T-cell (primary cell): ENCODE measurements at regions not wholly inside any gene's neighbourhood (a gene's known extent, or its start where the extent isn't known, plus 50 kb on each side); places are given as distances from the start of the nearest gene placed in this dataset.

ENCODE experiments used
- ATAC-seq, 4 experiments: fragments of 200-7000 bp in 3 of 4; fragments of 150-1000 bp in 1 of 4; cut with Tn5 transposase; replicated peaks in 1 of 4; 1 replicate in 3 of 4; 2 replicates in 1 of 4; pipeline ENCODE4 v1.10.0; 2021; ENCODE audit warnings: moderate library complexity in 3 of 4, mild to moderate bottlenecking in 2 of 4, moderate number of reproducible peaks in 1 of 4
- CTCF ChIA-PET, 2 donors: fragments of 300-600 bp; sonication (Branson Sonifier 250); formaldehyde crosslinking; loops; one replicate each; lab custom pipeline; 2022; ENCODE audit warnings: antibody characterized with exemption in 2 of 2; lab: Charles Lee
- POLR2A ChIA-PET, 2 donors: fragments of 300-600 bp; sonication (Branson Sonifier 250); formaldehyde crosslinking; loops; one replicate each; lab custom pipeline; 2022; ENCODE audit warnings: antibody characterized with exemption in 2 of 2; lab: Charles Lee
- DNase-seq, 35 experiments: peaks; one replicate each; pipeline versions ENCODE4 v3.0.0 to v3.0.0-alpha.2; 2013 to 2023
- H3K27ac ChIP-seq: one replicate; pipeline ENCODE4 v1.5.1; 2013; ENCODE audit warnings: low read length
- H3K27me3 ChIP-seq, 2 experiments: replicated peaks in 1 of 2; 1 replicate in 1 of 2; 2 replicates in 1 of 2; pipeline versions ENCODE4 v1.6.1 to v1.7.0; 2013; ENCODE audit warnings: low read length in 1 of 2, mixed read lengths in 1 of 2; ENCODE audit not compliant: control insufficient read depth in 2 of 2, insufficient read depth in 2 of 2; ENCODE audit errors: extremely low read depth in 1 of 2
- H3K36me3 ChIP-seq, 2 donors: 1 replicate in 1 of 2; 2 replicates in 1 of 2; pipeline versions ENCODE4 v1.6.1 to v1.7.0; 2013; ENCODE audit warnings: low read length in 1 of 2; ENCODE audit not compliant: control insufficient read depth in 2 of 2, insufficient read depth in 1 of 2; ENCODE audit errors: extremely low read depth in 1 of 2
- H3K4me1 ChIP-seq, 2 experiments: 1 replicate in 1 of 2; 2 replicates in 1 of 2; pipeline versions ENCODE4 v1.6.1 to v1.7.0; 2013; ENCODE audit warnings: low read length in 2 of 2, mixed read lengths in 1 of 2; ENCODE audit not compliant: insufficient read depth in 2 of 2, control insufficient read depth in 1 of 2; ENCODE audit errors: extremely low read depth in 1 of 2
- H3K4me3 ChIP-seq, 2 donors: 1 replicate in 1 of 2; 2 replicates in 1 of 2; pipeline versions ENCODE4 v1.5.1 to v1.7.0; 2013; ENCODE audit warnings: mild to moderate bottlenecking in 2 of 2, low read length in 1 of 2, moderate library complexity in 1 of 2; ENCODE audit not compliant: control insufficient read depth in 1 of 2; ENCODE audit errors: extremely low read depth in 1 of 2
- H3K9me3 ChIP-seq: 2 replicates; pipeline ENCODE4 v1.7.0; 2013
- H3K27ac Mint-ChIP-seq, 2 donors: one replicate each; pipeline ENCODE4 v1.8.0; 2020 to 2021; ENCODE audit warnings: mild to moderate bottlenecking in 2 of 2, mixed read lengths in 2 of 2
- H3K27me3 Mint-ChIP-seq, 2 donors: one replicate each; pipeline ENCODE4 v1.8.0; 2021 to 2022; ENCODE audit warnings: mixed read lengths in 2 of 2
- H3K36me3 Mint-ChIP-seq: one replicate; pipeline ENCODE4 v1.8.0; 2021; ENCODE audit warnings: mixed read lengths
- H3K4me1 Mint-ChIP-seq, 3 donors: one replicate each; pipeline ENCODE4 v1.8.0; 2020 to 2022; ENCODE audit warnings: mixed read lengths in 3 of 3, mild to moderate bottlenecking in 1 of 3
- H3K4me3 Mint-ChIP-seq, 3 donors: one replicate each; pipeline ENCODE4 v1.8.0; 2020 to 2022; ENCODE audit warnings: mild to moderate bottlenecking in 3 of 3, mixed read lengths in 3 of 3, moderate library complexity in 3 of 3
- H3K9me3 Mint-ChIP-seq, 3 donors: one replicate each; pipeline ENCODE4 v1.8.0; 2020 to 2022; ENCODE audit warnings: mixed read lengths in 3 of 3
- WGBS: methylation state at CpG from one replicate; pipeline ENCODE4 v1.1.5; 2013; ENCODE audit warnings: missing lambda C conversion rate; ENCODE audit not compliant: insufficient coverage; 5-methylcytosine and 5-hydroxymethylcytosine counted together

GRCh38 chr22:27513021-27513420 is 288.5 kb downstream of the MN1 start:
- H3K27me3 ChIP-seq = peaks cover 0 to 7% of the 10 kb centered on the region in 2 experiments
- ATAC-seq (no peak), DNase-seq (no peak)
- Mint-ChIP-seq H3K4me3 (no peak overlapping the region), H3K4me1 (no peaks in the 10 kb centered on the region), H3K27ac (no peak overlapping the region), H3K9me3 (peaks cover 0 to 3% (median 0%) of the 10 kb centered on the region in 3 donors), H3K27me3 (peaks cover 0 to under 1% of the 10 kb centered on the region in 2 donors), H3K36me3 (no peaks in the 10 kb centered on the region)
- H3K4me3 ChIP-seq = no peak overlapping the region
- H3K9me3 ChIP-seq = no peaks in the 10 kb centered on the region
- no peaks in the 10 kb centered on the region for H3K4me1 ChIP-seq
- H3K36me3 ChIP-seq = no peaks in the 10 kb centered on the region
- POLR2A ChIA-PET = no interaction called here
- WGBS = no CpG with 5 or more reads among the region's 2 CpGs
- no peak overlapping the region for H3K27ac ChIP-seq
- CTCF ChIA-PET = no interaction called here

GRCh38 chr22:27514601-27515523 is 286.7 kb downstream of the MN1 start:
- Histone ChIP-seq H3K36me3 (no peaks in the 10 kb centered on the region), H3K9me3 (no peaks in the 10 kb centered on the region), H3K27me3 (peaks cover 0 to 11% of the 10 kb centered on the region in 2 experiments), H3K4me3 (no peak overlapping the region), H3K4me1 (no peaks in the 10 kb centered on the region), H3K27ac (no peak overlapping the region)
- DNase-seq = no peak
- Mint-ChIP-seq H3K27me3 (peaks cover 2 to 6% of the 10 kb centered on the region in 2 donors), H3K4me3 (no peak overlapping the region), H3K9me3 (no peaks in the 10 kb centered on the region), H3K36me3 (no peaks in the 10 kb centered on the region), H3K4me1 (no peaks in the 10 kb centered on the region), H3K27ac (no peak overlapping the region)
- ChIA-PET CTCF (no interaction called here), POLR2A (no interaction called here)
- ATAC-seq = no peak
- 90% methylated on average over 2 of the region's 9 CpGs for WGBS

- ChIA-PET POLR2A (no interaction called here), CTCF (no interaction called here)
- Histone ChIP-seq H3K27ac (no peak overlapping the region), H3K36me3 (no peaks in the 10 kb centered on the region), H3K4me1 (no peaks in the 10 kb centered on the region), H3K4me3 (no peak overlapping the region), H3K9me3 (no peaks in the 10 kb centered on the region), H3K27me3 (peaks cover 0 to 18% of the 10 kb centered on the region in 2 experiments)
- no peak for DNase-seq
- ATAC-seq = no peak
- no peak overlapping the region for H3K4me3 Mint-ChIP-seq
- no peaks in the 10 kb centered on the region for H3K4me1 Mint-ChIP-seq
- H3K9me3 Mint-ChIP-seq = no peaks in the 10 kb centered on the region
- H3K27me3 Mint-ChIP-seq = peaks cover 4 to 6% of the 10 kb centered on the region in 2 donors
- H3K36me3 Mint-ChIP-seq = no peaks in the 10 kb centered on the region
- 67% methylated on average over 5 of the region's 7 CpGs for WGBS
- H3K27ac Mint-ChIP-seq = no peak overlapping the region
These were observed 284.0 kb downstream of the MN1 start for GRCh38 chr22:27517361-27518155.

- Mint-ChIP-seq H3K9me3 (no peaks in the 10 kb centered on the region), H3K27ac (no peak overlapping the region), H3K36me3 (no peaks in the 10 kb centered on the region), H3K27me3 (peaks cover 6 to 9% of the 10 kb centered on the region in 2 donors), H3K4me3 (no peak overlapping the region), H3K4me1 (no peaks in the 10 kb centered on the region)
- ATAC-seq (no peak), DNase-seq (no peak)
- 74% methylated on average over 8 of the region's 16 CpGs for WGBS
- ChIA-PET CTCF (no interaction called here), POLR2A (no interaction called here)
- Histone ChIP-seq H3K36me3 (no peaks in the 10 kb centered on the region), H3K4me3 (no peak overlapping the region), H3K4me1 (no peaks in the 10 kb centered on the region), H3K27me3 (peaks cover 0 to 18% of the 10 kb centered on the region in 2 experiments), H3K27ac (no peak overlapping the region), H3K9me3 (no peaks in the 10 kb centered on the region)
These were observed 282.8 kb downstream of the MN1 start for GRCh38 chr22:27518531-27519340.

- Mint-ChIP-seq H3K27me3 (peaks cover 7 to 10% of the 10 kb centered on the region in 2 donors), H3K4me3 (no peak overlapping the region), H3K9me3 (no peaks in the 10 kb centered on the region), H3K4me1 (no peaks in the 10 kb centered on the region), H3K36me3 (no peaks in the 10 kb centered on the region), H3K27ac (no peak overlapping the region)
- H3K4me1 ChIP-seq = no peaks in the 10 kb centered on the region
- DNase-seq (no peak), ATAC-seq (no peak)
- POLR2A ChIA-PET = no interaction called here
- no peaks in the 10 kb centered on the region for H3K9me3 ChIP-seq
- peaks cover 0 to 11% of the 10 kb centered on the region in 2 experiments for H3K27me3 ChIP-seq
- H3K27ac ChIP-seq = no peak overlapping the region
- 60% methylated on average over 1 of the region's 5 CpGs for WGBS
- no peak overlapping the region for H3K4me3 ChIP-seq
- no peaks in the 10 kb centered on the region for H3K36me3 ChIP-seq
- CTCF ChIA-PET = no interaction called here
These were observed 277.8 kb downstream of the MN1 start for GRCh38 chr22:27523711-27524110.

- WGBS = 83% methylated on average over 1 of the region's 2 CpGs
- Mint-ChIP-seq H3K27ac (no peak overlapping the region), H3K4me3 (no peak overlapping the region), H3K36me3 (no peaks in the 10 kb centered on the region), H3K27me3 (peaks cover 7 to 10% of the 10 kb centered on the region in 2 donors), H3K9me3 (peaks cover 0 to 2% (median 2%) of the 10 kb centered on the region in 3 donors), H3K4me1 (no peaks in the 10 kb centered on the region)
- DNase-seq (no peak), ATAC-seq (no peak)
- Histone ChIP-seq H3K27me3 (peaks cover 0 to 11% of the 10 kb centered on the region in 2 experiments), H3K36me3 (no peaks in the 10 kb centered on the region), H3K27ac (no peak overlapping the region), H3K4me3 (no peak overlapping the region), H3K4me1 (no peaks in the 10 kb centered on the region), H3K9me3 (no peaks in the 10 kb centered on the region)
- CTCF ChIA-PET = no interaction called here
- POLR2A ChIA-PET = no interaction called here
These were observed 275.8 kb downstream of the MN1 start for GRCh38 chr22:27525711-27526110.
